HG03354 (cell line): ENCODE measurements at regions not wholly inside any gene's neighbourhood (a gene's known extent, or its start where the extent isn't known, plus 50 kb on each side); places are given as distances from the start of the nearest gene placed in this dataset.

Source experiments
- ATAC-seq: cut with Tn5 transposase; IDR thresholded peaks from one replicate; pipeline ENCODE4 v1.9.1; 2021; ENCODE audit warnings: mild to moderate bottlenecking; ENCODE audit not compliant: unreplicated experiment, poor library complexity, severe bottlenecking

DNA sequence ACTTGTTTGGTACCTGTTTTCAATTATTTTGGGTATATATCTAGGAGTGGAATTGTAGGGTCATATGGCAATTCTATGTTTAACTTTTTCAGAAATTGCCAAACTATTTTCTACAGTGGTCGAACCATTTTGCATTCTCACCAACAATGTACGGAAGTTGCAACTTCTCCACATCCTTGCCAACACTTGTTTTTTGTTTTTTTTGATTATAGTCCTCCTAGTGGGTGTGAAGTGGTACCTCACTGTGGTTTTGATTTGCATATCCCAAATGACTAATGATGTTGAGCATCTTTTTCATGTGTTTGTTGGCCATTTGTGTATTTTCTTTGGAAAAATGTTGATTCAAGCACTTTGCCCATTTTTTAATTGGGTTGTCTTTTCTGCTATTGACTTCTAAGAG, 122.1 kb downstream of the RPS24 start:
- ATAC-seq = no peak

DNA sequence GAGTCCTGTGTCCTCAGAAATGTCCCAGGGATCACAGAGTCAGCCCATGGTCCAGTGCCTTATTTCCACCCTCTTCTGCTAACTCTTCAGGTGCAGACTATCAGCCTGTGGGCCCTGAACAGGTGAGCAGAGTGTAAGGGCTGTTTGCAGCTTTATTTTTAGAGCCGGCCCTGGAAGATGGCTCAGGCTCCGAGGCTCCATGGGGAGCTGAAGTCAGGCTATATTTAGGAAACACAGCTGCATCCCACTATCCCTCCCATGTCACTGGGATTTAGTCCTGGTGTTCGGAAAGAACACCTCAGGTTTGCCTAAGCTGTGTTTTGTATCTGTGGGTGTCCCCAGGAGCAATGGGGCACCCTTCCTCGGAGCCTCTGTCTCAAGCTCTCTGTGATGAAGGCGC, 126.9 kb downstream of the RPS24 start:
- ATAC-seq = no peak

DNA sequence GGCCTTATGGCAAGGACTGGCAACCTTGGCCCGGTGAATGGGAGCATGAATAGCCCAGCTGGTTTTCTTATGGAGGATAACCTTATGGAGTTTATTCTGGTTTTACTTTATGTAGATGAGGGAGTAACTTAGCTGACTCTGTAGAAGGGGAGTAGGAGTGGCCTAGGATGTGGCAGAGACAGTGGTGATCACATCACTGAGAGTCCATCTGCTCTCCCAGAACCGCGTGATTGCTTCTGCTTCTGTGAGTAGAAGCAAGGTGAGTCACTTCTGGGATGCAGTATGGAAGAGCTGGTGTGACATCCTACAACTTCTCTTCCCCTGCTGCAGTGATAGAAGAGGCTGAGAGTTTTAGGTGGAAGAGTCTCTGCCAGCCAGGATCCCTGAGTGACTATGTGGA, 129.2 kb downstream of the RPS24 start:
- no peak for ATAC-seq

DNA sequence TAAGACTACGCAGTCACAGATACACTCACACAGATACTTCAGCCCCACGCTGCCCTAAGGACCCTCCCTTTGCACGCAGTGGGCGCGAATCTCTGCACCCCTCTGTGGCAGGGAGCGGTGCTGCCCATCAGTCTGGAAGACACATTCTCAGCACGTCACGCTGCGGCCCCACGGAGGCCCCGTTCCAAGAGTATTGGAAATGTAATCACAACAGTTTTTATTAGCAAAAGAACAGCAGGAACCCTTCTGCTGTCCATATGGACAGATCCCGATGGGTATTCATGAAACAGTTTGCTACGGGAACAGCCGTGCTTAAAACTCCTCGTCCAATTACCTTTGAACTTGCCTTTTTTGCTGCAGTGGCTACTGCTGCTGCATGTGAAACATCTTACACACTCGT, 131.0 kb downstream of the RPS24 start:
- no peak for ATAC-seq

DNA sequence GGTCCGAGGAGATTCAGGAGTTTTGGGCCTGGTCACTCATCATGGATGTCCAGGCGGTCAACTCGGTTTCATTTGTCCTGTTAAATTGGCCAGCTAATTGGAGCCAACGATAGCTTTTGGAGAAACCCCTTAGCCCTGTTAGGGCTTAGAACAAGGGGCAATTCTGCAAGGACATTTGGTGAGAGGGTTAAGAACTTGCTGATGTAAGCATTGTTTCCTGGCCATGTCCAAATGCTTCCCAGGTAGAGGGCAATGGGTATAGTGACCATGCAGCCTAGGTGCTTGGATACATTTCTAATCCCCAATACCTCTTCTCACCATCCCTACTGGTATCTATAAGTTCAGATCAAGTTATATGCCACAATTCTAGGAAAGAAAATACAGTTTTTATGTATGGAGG, 131.5 kb downstream of the RPS24 start:
- ATAC-seq = no peak

DNA sequence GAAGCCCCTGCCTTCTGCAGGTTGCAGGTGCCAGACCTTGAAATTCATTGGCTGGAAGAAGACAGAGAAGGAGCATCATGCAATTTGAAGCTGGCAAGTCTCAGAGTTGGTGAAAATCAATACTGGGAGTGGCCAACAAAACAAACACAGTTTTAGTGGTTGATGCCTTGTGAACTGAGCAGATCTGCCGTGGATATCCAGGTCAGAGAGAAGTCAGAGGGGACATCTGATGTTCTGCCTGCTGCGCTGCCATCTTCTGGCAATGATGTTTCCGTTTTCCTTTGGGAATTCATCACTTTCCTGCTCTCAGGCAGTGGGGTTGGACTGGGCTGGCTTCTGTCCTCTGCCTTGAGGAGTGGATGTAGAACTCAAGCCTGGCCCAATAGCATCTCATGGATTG, 132.0 kb downstream of the RPS24 start:
- no peak for ATAC-seq

DNA sequence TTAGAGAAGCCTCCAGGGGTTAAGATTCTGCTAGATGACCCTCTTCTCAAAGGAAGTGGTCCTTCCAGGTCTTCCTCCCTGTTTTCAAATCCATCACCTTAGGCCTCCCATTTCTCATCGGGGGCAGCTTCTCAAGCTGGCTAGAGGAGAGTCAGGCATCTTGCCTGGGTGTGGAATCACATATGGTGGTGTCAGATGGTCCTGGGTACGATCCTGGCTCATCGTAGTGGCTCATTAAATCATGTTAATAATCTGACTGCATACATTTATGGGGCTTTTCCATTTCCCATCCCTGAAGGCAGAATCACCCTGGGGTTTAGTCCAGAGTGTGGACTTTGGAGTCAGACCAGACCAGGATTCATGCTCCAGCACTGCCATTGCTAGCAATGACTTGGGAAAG, 132.6 kb downstream of the RPS24 start:
- no peak for ATAC-seq

DNA sequence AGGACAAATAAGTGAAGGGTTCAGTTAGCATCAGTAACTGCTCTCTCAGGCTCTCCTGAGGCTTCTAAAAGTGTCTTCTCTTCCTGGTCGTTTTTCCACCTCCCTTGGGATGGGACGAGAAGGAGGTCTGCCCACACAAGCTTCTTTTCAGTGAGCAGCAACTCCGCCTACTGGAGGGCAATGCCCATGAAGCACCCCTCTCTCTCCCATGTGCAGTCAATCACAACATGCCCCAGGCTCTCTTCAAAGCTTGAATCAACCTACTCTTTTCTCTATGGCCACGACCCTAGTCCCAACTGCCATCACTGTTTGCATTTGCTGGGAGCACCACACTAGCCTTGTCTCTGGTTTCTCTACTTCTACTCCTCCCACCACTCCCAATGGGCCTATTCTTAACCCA, 135.6 kb downstream of the RPS24 start:
- no peak for ATAC-seq

DNA sequence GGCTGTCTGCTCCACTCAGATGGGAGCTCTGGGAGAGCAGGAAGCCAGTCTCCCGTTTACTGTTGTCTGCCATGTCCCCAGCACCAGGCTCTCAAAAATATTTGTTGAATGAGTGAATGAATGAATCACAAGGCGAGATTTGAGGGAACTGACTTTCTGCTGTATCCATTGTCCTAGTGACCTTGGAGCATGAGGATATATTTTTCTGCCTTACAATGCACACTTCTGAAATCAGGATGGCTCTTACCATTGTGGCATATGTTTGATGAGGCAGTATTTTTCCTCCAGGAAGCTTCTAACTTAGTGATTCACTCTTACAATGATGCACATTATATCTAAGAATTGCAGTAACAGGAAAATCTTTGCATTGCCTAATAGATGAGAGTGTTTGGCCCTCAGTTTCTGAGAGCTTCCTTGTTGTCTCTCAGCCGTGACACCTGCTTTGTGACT, 136.4 kb downstream of the RPS24 start:
- no peak for ATAC-seq

DNA sequence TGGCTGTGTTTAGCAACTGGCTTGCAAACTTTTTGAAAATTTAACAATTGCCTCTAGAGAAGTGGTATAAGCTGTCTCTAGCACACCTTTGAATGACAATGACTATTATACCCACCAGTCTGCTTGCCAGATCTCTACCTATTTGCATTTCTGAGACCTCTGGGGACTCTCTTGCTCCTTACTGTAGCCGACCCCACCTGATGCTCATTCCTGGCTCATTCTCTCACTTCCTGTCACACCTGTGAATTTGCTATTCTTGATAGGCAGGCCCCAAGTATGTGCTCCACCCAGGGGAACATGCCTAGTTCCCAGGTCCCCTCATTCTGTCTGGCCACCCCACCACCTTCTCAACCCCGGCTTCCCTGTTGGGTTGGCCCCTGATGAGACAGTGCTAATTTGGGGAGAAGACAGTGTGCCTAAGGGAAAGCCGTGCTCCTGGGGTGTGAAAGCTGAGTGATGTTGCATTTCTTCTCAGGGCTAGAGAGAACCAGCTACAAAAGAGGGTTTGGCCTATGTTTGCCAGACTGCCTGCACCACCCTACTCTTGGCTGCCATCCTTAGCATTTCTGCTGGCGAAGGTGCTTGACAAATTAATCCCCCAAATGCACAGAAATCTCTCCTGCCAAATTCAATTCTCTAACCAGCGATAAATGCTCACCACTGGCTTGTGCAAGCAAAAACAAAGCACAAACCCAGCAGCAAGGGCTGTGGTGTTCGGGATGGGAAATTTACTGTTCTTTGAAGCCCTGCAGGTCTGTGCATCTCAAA, 138.2 kb downstream of the RPS24 start:
- no peak for ATAC-seq

DNA sequence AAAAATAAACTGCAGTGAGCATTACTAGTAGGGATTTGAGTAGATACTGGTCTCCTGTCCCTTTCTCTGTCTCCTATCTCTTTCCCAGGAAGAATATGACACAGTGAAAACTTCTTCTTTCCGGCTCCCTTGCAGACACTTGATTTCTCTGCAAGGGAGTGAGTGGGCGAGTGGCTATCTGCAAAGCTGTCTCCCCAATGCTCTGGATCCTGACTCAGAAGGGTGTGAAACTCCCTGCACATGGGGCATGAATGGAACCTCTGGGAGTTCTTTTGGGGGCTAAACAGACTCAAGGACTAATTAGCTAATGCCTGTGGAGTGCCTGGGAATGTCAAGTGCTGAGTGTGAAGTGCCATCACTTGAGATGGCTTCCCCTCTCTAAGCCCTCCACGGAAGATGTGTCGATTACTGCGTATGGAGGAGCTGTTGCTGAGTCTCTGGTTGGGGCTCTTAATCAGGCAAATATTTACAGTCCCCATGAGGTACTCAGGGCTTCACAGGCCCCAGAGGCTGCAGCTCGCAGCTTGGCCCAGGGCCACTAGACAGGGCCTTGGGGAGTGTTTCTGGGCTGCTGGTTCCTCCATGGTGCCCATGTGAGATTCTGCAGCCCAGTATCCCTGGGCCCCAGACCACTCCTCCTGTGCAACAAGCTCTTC, 139.8 kb downstream of the RPS24 start:
- ATAC-seq = no peak

DNA sequence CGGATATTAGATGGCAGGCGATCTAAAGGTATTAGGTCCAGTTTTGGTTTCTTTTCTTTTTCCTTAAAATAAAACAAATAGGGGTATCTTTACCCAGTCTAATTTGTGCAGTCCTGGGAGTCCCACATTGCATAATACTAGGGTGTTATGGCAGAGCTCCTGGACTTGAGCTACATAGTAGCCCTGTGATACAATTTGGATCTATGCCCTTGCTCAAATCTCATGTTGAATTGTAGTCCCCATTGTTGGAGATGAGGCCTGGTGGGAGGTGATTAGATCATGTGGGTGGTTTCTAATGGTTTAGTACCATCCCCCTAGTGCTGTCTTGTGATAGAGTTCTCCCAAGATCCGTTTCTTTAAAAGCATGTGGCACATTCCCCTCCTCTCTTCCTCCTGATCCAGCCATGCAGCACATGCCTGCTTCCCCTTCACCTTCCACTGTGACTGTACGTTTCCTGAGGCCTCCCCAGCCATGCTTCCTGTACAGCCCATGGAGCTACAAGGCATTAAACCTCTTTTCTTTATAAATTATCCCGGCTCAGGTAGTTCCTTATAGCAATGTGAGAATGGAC, 141.9 kb downstream of the RPS24 start:
- no peak for ATAC-seq

DNA sequence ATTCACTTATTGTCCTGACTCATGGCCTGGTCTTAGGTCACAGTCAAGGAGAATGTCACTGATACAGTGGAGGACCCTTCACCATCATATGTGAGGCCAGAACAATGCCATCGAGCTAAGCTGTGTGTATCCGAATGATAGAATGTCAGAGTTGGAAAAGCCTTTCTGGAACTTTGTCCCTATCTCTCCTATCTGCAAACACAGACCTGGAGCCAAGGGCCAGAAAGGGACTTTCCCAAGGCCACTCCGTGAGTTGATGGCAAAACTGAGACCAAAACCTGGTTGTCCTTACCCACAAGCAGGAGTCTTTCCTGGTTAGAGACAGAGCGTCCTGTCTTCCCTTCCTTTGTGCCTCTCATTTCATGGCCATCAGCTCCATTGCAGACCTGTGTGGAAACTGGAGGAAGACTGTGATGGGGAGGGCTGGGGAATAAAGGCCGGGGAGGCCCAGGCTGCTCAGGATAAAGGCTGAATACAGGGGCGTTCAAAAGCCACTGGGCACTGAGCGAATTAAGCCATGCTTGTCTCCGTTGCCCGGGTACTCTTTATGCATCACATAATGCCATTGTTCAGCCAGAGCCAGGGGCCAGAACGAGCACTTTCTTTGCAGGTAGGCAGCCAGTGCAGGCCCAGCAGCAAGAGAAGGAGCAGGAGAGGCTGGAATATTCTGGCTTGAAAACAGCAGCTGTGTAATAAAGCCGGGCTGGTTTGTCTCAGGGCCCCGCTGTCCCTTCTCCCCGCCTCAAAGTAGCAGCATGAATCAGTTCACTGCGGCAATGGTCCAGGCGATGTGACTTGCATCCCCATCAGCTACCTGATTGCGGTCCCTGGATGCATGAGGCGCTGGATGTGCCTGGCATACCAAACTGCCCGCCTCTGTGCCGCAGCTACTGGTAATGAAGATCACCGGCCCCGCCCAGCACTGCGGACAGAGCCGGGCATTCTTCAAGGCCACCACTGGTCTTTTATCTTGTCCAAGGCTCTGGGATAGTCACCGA, 143.0 kb downstream of the RPS24 start:
- no peak for ATAC-seq

DNA sequence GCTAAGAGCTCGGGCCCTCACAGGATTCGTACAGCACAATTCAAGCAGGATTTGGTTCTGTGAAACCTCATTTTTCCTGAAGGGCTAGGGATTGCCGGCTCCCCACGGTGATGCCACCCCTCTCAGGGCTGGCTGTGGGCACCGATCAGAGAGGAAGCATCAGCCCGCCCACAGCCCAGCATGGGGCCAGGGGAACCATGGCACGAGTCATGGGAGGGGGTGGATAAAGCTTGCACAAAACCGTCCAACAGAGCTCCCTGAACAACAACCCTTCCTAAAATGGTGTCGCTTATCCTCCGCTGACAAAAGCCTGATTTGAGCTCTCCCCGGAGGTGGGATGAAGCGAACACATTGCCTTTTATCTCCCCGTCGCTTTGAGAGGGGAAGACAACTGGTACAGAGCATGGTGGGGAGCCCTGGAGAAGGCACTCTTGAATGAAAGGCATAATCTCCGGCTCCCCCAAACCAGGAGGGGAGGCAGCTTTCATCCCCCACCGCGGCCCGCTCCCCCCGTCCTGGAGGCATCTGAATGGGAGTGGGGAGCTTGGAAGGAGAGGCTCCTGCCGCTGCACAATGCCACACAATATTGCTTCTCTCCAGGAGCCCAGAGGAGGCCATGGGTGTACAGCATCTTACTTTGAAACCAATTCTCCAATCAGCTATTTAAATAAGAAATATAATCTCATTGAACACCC, 144.0 kb downstream of the RPS24 start:
- no peak for ATAC-seq

DNA sequence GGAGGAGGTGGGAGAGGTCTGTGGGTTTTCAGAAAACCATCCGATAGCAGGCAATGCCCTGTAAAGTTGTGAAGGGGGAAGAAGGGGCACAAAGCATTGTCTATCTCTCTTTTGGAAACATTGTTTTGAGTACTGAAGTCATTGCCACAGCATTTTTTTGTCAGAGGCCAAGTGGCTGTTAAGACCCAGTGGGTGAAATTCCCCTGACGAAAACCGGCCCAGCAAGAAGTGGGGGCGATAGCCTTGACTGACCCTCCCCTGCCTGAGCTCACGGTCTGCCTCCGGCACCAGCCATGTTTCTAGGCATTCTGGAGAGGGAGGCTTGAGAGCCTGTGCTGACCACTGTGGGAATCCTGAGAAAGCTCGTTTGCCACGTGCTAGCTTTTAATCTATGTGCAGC, 144.7 kb downstream of the RPS24 start:
- ATAC-seq = no peak

DNA sequence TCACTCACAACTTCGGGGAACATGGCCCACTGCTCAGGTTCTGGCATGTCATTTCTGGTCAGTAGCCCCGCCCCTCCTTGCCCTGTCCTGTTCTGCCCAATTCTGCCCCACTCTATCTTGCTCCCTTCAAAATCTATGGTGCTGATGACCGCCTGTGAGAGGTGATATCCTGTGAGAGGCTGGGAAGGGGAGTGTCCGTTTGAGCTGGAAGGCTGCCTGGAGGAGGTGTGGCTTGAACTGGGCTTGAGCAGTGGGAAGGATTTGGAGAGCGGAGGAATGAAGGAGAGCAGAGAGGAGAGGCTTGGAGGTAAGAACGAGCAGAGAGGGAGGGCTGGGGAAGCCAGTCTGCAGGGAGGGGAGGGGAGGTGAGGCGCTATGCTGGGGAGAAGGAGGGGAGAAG, 145.3 kb downstream of the RPS24 start:
- no peak for ATAC-seq

DNA sequence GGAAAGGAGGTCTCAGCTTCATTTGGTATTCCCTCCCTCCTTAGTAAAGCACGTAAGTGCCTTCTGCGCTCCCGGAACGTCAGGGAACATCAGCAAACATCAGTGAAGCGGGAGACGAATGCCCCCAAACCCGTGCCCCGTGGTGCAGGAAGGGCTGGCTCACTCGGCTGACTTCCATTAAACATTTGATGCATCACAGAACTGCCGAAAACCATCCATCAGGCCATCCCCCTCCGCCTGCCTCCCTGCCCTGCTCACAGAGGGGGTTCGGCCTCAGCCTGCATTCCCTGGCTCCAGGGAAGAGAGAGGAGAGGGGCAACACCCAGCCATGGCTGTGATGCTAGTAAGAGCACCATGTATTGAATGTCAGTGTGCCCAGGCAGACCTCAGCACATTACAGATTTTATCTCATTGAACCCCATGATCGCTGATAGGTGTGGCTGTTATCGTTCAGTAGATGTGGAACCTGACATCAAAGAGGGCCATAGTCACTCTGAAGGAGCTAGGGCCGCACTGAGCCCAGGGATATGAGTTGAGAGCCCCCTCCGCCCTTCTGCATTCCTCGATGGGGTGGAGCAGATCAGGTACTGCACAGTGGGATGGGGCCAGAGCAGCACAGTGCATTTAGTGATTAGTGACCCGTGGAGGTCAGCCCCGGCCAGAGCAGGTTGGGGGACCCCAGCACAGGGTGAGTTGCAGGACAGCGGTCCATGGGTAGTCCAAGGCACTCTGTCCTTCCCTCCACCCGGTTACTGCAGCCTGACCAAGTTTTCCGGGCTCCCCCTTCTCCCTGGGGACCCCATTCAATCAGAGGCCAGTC, 146.4 kb downstream of the RPS24 start:
- ATAC-seq = no peak

DNA sequence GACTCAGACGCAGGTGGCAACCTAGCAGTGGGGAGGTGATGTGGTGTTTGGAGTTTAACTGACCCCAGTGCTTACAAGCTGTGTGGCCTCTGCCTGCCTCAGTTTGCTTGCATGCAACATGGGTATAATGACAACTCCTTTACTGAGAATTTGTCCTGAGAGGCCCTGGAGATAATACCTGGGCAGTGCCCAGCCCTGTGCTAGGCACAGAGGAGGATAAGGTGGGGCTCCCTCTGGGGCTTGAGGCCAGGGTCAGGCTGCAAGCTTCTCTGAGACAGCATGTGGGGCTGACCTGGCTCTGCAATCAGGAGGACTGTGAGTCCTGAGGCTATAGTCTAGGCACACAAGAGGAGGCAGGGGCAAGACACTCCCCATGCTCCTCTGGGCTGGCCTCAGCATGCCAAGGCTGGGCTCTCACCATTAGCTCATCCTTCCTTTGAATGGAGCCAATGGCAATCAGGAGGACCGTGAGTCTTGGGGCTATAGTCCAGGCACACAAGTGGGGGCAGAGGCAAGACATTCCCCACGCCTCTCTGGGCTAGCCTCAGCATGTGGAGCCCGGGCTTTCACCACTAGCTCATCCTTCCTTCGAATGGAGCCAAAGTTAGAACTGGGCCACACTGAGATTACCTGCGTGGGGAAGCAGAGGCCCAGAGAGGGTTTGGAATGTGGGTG, 147.9 kb downstream of the RPS24 start:
- no peak for ATAC-seq
